K562 (cell line): ENCODE measurements at regions not wholly inside any gene's neighbourhood (a gene's known extent, or its start where the extent isn't known, plus 50 kb on each side); places are given as distances from the start of the nearest gene placed in this dataset.

Experiments
- ATAC-seq: fragments of 200-7000 bp; cut with Tn5 transposase; 3 replicates; pipeline ENCODE4 v1.9.1; 2020; ENCODE audit warnings: moderate library complexity
- BruUV-seq: library from RNA; stranded (reverse); fragments of 400-500 nt; replicated peaks from 2 replicates; lab custom pipeline; 2021; lab: Mats Ljungman, UMichigan
- CTCF ChIA-PET: fragments of 300-600 bp; formaldehyde crosslinking; extraction: SDS; loops from one replicate; lab custom pipeline; 2021; ENCODE audit warnings: low intra/inter-chr PET ratio; lab: Yijun Ruan, JAX
- POLR2A ChIA-PET: fragments of 300-600, 350-650 bp; sonication (Branson Sonifier 250); formaldehyde crosslinking; extraction: SDS; loops from one replicate; lab custom pipeline; 2021; ENCODE audit warnings: antibody characterized with exemption, inconsistent platforms; lab: Yijun Ruan, JAX
- DNase-seq, 4 experiments: peaks; one replicate each; pipeline versions ENCODE4 v3.0.0 to v3.0.0-alpha.2; 2011 to 2018; ENCODE audit warnings: low spot score in 3 of 4, mixed read lengths in 3 of 4; ENCODE audit errors: extremely low read depth in 1 of 4
- FAIRE-seq: peaks from 2 replicates; lab custom pipeline; 2011; peaks lifted over from hg19 to GRCh38; lab: Jason Lieb, UNC
- H2AFZ ChIP-seq: 2 replicates; pipeline ENCODE4 v1.6.0; 2011; ENCODE audit warnings: low read depth, low read length, control low read depth, inconsistent platforms
- H3K27ac ChIP-seq: fragments of 200-600 bp; 3 replicates; pipeline ENCODE4 v1.8.0; 2011; ENCODE audit warnings: low read depth, mild to moderate bottlenecking, control low read depth, inconsistent platforms, low read length, moderate library complexity, mixed read lengths; ENCODE audit errors: extremely low read depth
- H3K27me3 ChIP-seq, 2 experiments: fragments of 300-600 bp in 1 of 2; 2 replicates in 1 of 2; 3 replicates in 1 of 2; pipeline versions ENCODE4 v1.6.0 to v1.8.0; 2011; ENCODE audit warnings: inconsistent platforms in 2 of 2, low read length in 2 of 2, mild to moderate bottlenecking in 1 of 2, mixed read lengths in 1 of 2, moderate library complexity in 1 of 2; ENCODE audit not compliant: control insufficient read depth in 2 of 2, insufficient read depth in 2 of 2
- H3K36me3 ChIP-seq: fragments of 300-600 bp; 3 replicates; pipeline ENCODE4 v1.8.0; 2011; ENCODE audit warnings: mild to moderate bottlenecking, low read length, inconsistent platforms; ENCODE audit not compliant: control insufficient read depth, insufficient read depth
- H3K4me1 ChIP-seq, 2 experiments: fragments of 200-600 bp in 1 of 2; replicated peaks in 1 of 2; 2 replicates in 1 of 2; 3 replicates in 1 of 2; pipeline versions ENCODE4 v1.5.1 to v1.8.0; 2011; ENCODE audit warnings: inconsistent platforms in 2 of 2, low read length in 2 of 2, mild to moderate bottlenecking in 1 of 2, mixed read lengths in 1 of 2, moderate library complexity in 1 of 2; ENCODE audit not compliant: control insufficient read depth in 2 of 2, insufficient read depth in 2 of 2
- H3K4me2 ChIP-seq: 2 replicates; pipeline ENCODE4 v1.6.1; 2011; ENCODE audit warnings: low read length, control low read depth, inconsistent platforms, mixed read lengths; ENCODE audit not compliant: insufficient read depth
- H3K4me3 ChIP-seq: fragments of 200-600 bp; sonication (generic), shearing (Covaris generic); 2 replicates; pipeline ENCODE4 v1.5.1; 2016; ENCODE audit warnings: control low read depth, inconsistent platforms
- H3K79me2 ChIP-seq: fragments of 200-600 bp; 3 replicates; pipeline ENCODE4 v1.8.0; 2011; ENCODE audit warnings: low read length, inconsistent platforms; ENCODE audit not compliant: control insufficient read depth, insufficient read depth
- H3K9ac ChIP-seq, 2 experiments: 2 replicates each; pipeline versions ENCODE4 v1.6.0 to v1.6.1; 2011; ENCODE audit warnings: low read depth in 2 of 2, low read length in 2 of 2, control low read depth in 1 of 2, inconsistent platforms in 1 of 2, mild to moderate bottlenecking in 1 of 2, mixed read lengths in 1 of 2; ENCODE audit not compliant: insufficient read depth in 1 of 2
- H3K9me1 ChIP-seq: one replicate; pipeline ENCODE4 v1.6.0; 2011; ENCODE audit warnings: inconsistent platforms, mild to moderate bottlenecking, low read length, moderate library complexity; ENCODE audit not compliant: control insufficient read depth, insufficient read depth
- H3K9me3 ChIP-seq: replicated peaks from 2 replicates; pipeline ENCODE4 v1.5.1; 2011; ENCODE audit warnings: low read depth, low read length, inconsistent platforms; ENCODE audit not compliant: control insufficient read depth, insufficient read depth
- H4K20me1 ChIP-seq: replicated peaks from 2 replicates; pipeline ENCODE4 v1.6.1; 2011; ENCODE audit warnings: low read length, inconsistent platforms, mixed read lengths; ENCODE audit not compliant: control insufficient read depth, insufficient read depth
- FOXK1 ChIP-seq: sonication (generic); formaldehyde crosslinking; IDR thresholded peaks from 2 replicates; pipeline ENCODE4 v1.8.0; 2022; ENCODE audit warnings: missing genetic modification reagents, mild to moderate bottlenecking, borderline replicate concordance
- RBM25 ChIP-seq: fragments of 200-400 bp; formaldehyde crosslinking; IDR thresholded peaks from 2 replicates; pipeline ENCODE4 v1.6.1; 2018; ENCODE audit warnings: low read length, low read depth, moderate library complexity; ENCODE audit not compliant: severe bottlenecking
- ZFP30 ChIP-seq: fragments of 250-450 bp; sonication (Bioruptor Pico); IDR thresholded peaks from 2 replicates; pipeline ENCODE4 v1.8.0; 2022; ENCODE audit warnings: moderate library complexity, mild to moderate bottlenecking, inconsistent platforms, borderline replicate concordance
- ZNF318 ChIP-seq, 2 experiments: fragments of 450-650 bp; IDR thresholded peaks; 2 replicates each; pipeline ENCODE4 v1.6.1; 2016; ENCODE audit warnings: mild to moderate bottlenecking in 2 of 2, borderline replicate concordance in 1 of 2, low read depth in 1 of 2, moderate library complexity in 1 of 2
- ZNF57 ChIP-seq: fragments of 450-650 bp; formaldehyde crosslinking; IDR thresholded peaks from 2 replicates; pipeline ENCODE4 v1.4.0; 2020; ENCODE audit warnings: mild to moderate bottlenecking, moderate library complexity
- WGBS: fragments of 100-300 bp; shearing (Covaris generic); methylation state at CpG from one replicate; pipeline ENCODE4 v1.1.6; 2016; ENCODE audit warnings: low coverage, mixed read lengths; ENCODE audit not compliant: insufficient coverage; ENCODE audit errors: missing lambda C conversion rate; 5-methylcytosine and 5-hydroxymethylcytosine counted together
- in situ Hi-C: fragments of 300-500 bp; cut with MboI; formaldehyde crosslinking; loops from 4 replicates; pipeline ENCODE4 v1.15.0; 2018; ENCODE audit warnings: inconsistent platforms, mixed read lengths
- intact Hi-C: fragments of 100-400 bp; cut with micrococcal nuclease; formaldehyde crosslinking; loops from 2 replicates; pipeline ENCODE4 v1.14.2; 2022
- TF ChIP-seq, protein P1 (sequence below): sonication (generic); formaldehyde crosslinking; IDR thresholded peaks from 2 replicates; pipeline ENCODE4 v1.8.1; 2023; ENCODE audit warnings: mild to moderate bottlenecking, missing genetic modification reagents, moderate library complexity

- WGBS, result 9% methylated on average over 4 of the region's 4 CpGs
- Histone ChIP-seq H3K27ac (no peak overlapping the region), H3K4me3 (no peak overlapping the region), H3K9ac (no peak overlapping the region), H3K4me2 (no peak overlapping the region), H3K4me1 (no peaks in the 10 kb centered on the region), H2AFZ (no peak overlapping the region), H3K9me3 (no peaks in the 10 kb centered on the region), H3K27me3 (peaks cover 0 to 12% of the 10 kb centered on the region in 2 experiments; a peak in 2 of 5 replicates), H3K36me3 (no peaks in the 10 kb centered on the region), H3K79me2 (no peaks in the 10 kb centered on the region), H4K20me1 (no peaks in the 10 kb centered on the region), H3K9me1 (no peaks in the 10 kb centered on the region)
- in situ Hi-C loops (no loop called here), intact Hi-C loops (no loop called here)
- no peak for FAIRE-seq
- no peak for DNase-seq
- BruUV-seq, result no TSS peak
- TF ChIP-seq ZFP30 (no peak), RBM25 (no peak), FOXK1 (CRISPR knock-in tag) (no peak), ZNF318 (IDR thresholded peaks at IDR 0.05; ENCODE audit: borderline replicate concordance in 1 of 2, low read depth in 1 of 2) (no peak), ZNF57 (CRISPR knock-in tag) (no peak)
- TF ChIP-seq, protein P1, sequence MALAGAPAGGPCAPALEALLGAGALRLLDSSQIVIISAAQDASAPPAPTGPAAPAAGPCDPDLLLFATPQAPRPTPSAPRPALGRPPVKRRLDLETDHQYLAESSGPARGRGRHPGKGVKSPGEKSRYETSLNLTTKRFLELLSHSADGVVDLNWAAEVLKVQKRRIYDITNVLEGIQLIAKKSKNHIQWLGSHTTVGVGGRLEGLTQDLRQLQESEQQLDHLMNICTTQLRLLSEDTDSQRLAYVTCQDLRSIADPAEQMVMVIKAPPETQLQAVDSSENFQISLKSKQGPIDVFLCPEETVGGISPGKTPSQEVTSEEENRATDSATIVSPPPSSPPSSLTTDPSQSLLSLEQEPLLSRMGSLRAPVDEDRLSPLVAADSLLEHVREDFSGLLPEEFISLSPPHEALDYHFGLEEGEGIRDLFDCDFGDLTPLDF (CRISPR knock-in tag), result no peak
- CTCF ChIA-PET, result no interaction called here
- POLR2A ChIA-PET, result no interaction called here
- no peak for ATAC-seq
Measured at GRCh38 chr5:74382987-74383593, 257.4 kb downstream of the ENC1 start.
